GM19035 (cell line): ENCODE measurements at regions not wholly inside any gene's neighbourhood (a gene's known extent, or its start where the extent isn't known, plus 50 kb on each side); places are given as distances from the start of the nearest gene placed in this dataset.

Experiments
- ATAC-seq: cut with Tn5 transposase; IDR thresholded peaks from one replicate; pipeline ENCODE4 v1.9.1; 2021; ENCODE audit not compliant: unreplicated experiment

DNA sequence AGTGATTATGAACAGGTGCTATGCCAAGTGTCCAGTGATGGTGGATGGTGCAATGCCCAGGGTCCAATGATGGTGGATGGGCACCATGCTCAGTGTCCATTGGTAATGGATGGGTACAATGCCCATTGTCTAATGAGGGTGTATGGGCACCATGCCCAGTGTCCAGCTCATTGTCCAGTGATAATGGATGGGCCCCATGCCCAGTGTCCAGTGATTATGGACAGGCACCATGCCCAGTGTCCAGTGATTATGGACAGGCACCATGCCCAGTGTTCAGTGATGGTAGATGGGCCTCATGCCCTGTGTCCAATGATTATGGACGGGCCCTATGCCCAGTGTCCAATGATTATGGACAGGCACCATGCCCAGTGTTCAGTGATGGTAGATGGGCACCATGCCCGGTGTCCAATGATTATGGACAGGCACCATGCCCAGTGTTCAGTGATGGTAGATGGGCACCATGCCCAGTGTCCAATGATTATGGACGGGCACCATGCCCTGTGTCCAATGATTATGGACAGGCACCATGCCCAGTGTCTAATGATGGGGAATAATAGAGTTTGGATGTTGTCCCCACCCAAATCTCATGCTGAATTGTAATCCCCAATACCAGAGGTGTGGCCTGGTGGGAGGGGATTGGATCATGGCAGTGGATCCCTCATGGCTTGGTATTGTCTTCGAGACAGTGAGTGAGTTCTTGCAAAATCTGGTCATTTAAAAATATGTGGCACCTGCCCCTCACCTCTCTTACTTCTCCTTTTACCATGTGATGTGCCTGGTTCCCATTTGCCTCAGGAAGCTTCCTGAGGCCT, 87.8 kb downstream of the ANKRD10 start:
- ATAC-seq: no peak
